ENCODE measurements at regions not wholly inside any gene's neighbourhood (a gene's known extent, or its start where the extent isn't known, plus 50 kb on each side); places are given as distances from the start of the nearest gene placed in this dataset.

- no peak for DNase-seq (ENCODE audit: low read depth in 4 of 4, low spot score in 3 of 4)
Observed at GRCh38 chr7:68119411-68119810, 1122.8 kb downstream of the TYW1 start.

- DNase-seq (ENCODE audit: low read depth in 4 of 4, low spot score in 3 of 4), result no peak
Observed at GRCh38 chr7:68121056-68121455, 1124.4 kb downstream of the TYW1 start.

DNA sequence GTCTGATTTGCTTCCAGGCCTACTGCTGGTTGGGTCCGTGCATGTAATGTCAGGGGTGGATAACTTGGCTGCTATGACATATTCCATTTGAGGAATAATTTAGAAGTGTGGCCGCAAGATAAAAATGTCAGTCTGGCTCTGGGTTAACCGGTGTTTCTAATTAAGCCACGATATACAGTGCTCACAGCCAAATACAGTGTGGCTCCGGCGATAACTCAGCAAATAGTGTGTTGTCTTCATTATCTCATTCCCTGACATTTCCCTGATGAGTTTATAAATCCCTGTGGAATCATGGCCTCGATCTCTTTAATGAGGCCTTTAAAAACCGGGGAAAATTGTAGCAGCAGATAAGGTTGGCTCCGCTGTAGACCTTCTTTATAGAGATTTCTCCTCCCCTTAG is 1125.0 kb downstream of the TYW1 start:
- DNase-seq (ENCODE audit: low read depth in 4 of 4, low spot score in 3 of 4), result no peak

DNA sequence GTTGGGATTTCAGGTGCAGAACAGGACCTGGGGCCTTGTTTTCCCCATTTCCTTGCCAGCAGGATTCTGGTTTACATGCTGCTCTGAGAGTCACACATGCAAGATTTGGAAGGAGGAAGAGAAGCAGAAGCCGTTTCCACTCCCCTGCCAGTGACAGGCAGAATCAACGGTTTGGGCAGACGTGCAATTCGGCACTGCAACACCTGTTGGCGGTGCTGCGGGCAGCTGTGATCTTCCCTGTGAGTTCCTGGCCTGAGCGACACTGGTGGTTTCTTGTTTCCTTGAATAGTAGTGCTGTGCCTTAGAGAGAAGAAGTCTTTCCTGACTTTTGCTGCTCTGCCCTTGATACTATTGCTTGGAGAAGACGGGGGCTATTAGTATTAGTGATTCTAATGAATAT is 1126.2 kb downstream of the TYW1 start:
- DNase-seq (ENCODE audit: low read depth in 4 of 4, low spot score in 3 of 4), result no peak

- no peak for DNase-seq (ENCODE audit: low read depth in 4 of 4, low spot score in 3 of 4)
Observed at GRCh38 chr7:68125168-68125567, 1128.5 kb downstream of the TYW1 start.

DNA sequence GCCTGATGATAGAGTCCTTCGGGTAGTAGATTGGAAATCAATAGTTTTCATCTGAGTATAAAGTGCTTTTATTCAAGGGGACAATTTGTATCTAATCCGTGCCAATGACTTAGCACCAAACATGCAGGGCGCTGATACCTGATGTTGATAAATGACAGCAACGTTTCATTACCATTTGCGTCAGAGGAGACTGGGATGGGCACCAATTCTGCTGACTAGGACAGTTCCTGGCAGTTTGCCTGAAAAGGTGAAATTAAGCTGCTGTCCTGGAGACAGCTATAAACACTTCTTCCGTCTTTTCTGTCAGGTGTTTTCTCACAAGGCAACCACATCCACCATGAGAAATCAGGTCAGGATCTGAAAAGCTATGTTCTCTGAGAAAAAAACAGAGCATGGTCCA is 1136.4 kb downstream of the TYW1 start:
- no peak for DNase-seq (ENCODE audit: low read depth in 4 of 4, low spot score in 3 of 4)

DNA sequence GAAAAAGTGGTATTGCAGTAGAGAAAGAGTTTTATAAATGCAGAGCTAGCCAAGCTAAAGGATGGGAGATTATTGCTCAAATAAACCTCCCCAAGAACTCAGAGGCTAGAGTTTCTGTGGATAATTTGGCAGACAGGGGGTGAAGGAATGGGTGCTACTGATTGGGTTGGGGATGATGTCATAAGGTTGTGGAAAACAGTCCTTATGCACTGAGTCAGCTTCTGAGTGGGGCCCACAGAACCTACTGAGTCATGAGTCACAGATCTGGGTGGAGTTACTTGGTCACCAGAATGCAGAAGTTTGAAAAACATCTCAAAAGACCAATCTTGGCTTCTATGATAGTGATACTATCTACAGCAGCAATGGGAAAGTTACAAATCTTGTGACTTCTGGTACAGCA is 1146.7 kb downstream of the TYW1 start:
- DNase-seq (ENCODE audit: low read depth in 4 of 4, low spot score in 3 of 4), result no peak

DNA sequence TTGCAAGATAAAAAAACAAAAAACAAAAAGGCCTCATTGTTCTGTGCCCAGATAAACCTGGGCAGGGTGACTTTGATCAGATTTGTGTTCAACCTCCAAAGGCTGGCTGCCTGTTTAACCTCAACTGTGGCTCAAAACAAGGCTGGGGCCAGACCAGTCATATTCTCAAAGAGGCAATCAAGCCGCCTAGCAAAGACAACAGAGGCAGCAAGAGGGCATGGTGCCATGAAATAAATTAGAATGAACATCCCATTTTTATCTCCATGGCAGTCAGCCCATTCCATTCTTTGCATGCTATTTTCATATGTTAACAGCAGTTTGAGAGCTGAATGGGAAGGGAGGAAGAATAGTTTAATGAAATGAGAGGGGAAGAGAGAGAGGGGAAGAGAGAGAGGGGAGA is 1150.3 kb downstream of the TYW1 start:
- no peak for DNase-seq (ENCODE audit: low read depth in 4 of 4, low spot score in 3 of 4)

GRCh38 chr7:68147614-68148238 is 1151.1 kb downstream of the TYW1 start:
- no peak for DNase-seq (ENCODE audit: low read depth in 4 of 4, low spot score in 3 of 4)

DNA sequence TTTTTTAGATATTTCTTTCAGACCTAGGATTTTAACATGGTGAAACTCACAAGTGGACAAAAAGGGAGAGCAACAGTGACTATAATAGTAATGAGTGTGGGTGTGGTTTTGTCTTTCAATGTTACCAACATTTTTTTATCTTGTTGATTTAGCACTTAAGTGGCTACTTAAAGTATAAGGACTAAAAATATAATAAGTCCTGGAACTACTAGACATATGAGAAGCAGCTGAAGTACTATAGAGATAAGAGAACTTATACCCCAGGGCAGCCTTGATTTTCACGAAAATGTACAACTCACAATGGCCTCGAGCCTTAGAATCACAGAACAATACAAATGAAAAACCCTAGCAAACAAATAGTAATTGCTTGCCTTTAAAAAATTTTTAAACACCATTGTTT is 1151.8 kb downstream of the TYW1 start:
- DNase-seq (ENCODE audit: low read depth in 4 of 4, low spot score in 3 of 4), result no peak

DNA sequence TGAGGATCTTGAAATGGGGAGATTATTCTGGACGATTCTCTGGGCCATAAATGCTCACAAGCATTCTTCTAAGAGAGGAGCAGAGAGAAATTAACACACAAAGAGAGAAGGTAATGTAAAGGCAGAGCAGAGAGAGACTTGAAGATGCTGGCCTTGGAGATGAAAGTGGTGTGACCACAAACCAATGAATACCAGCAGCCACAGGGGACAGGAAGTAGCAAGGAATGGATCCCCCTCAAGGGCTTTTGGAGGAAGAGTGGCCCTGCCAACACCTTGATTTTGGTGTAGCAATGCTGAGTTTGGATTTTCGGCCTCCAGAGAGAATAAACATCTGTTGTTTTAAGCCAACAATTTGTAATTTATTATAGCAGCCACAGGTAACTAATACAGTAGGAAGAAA is 1155.6 kb downstream of the TYW1 start:
- no peak for DNase-seq (ENCODE audit: low read depth in 4 of 4, low spot score in 3 of 4)

DNA sequence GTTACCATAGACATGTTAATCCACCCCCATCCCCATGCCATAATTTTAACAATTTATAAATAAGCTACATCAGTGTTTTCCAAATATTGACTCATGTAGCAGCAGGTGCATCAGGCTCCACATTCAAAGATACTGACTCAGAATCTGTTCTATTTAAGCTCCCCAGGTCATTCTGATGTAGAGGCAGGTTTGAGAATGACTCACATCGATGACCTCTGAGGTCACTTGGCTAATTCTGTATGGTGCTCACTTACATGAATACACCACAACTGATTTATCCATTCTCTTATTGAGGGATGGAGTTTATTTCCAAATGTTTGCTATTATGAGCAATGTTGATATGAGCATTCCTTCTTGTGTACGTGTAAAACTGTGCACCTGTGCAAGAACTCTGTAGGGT is 1159.0 kb downstream of the TYW1 start:
- DNase-seq (ENCODE audit: low read depth in 4 of 4, low spot score in 3 of 4), result no peak

- no peak for DNase-seq (ENCODE audit: low read depth in 4 of 4, low spot score in 3 of 4)
Observed at GRCh38 chr7:68158686-68159295, 1162.2 kb downstream of the TYW1 start.

- no peak for DNase-seq (ENCODE audit: low read depth in 4 of 4, low spot score in 3 of 4)
Observed at GRCh38 chr7:68162712-68163111, 1166.1 kb downstream of the TYW1 start.

DNA sequence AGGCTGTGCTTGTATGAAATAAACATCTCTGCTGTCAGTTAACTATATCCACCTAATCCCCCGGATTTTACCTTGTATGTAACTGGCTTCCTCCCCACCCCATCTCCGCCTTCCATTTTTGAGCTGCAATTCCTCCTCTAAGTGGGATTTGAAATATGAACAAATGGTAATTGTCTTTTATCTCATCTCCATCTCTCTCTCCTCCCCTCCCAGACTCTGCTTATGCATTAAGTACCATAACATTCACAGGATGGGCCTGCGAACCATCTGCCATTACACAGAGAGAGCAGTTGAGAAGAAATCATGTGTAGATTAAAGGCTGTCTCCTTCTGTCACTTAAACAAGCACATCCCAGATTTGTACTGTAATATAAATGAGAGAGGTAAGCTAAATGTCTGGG is 1169.9 kb downstream of the TYW1 start:
- DNase-seq (ENCODE audit: low read depth in 4 of 4, low spot score in 3 of 4), result no peak

GRCh38 chr7:68173513-68173912 is 1176.9 kb downstream of the TYW1 start:
- DNase-seq (ENCODE audit: low read depth in 4 of 4, low spot score in 3 of 4), result no peak

- peak in 3 of 4 donors; percentile 37 to 63 (median 55) for DNase-seq (ENCODE audit: low read depth in 4 of 4, low spot score in 3 of 4)
Observed at GRCh38 chr7:68176974-68177373, 1180.3 kb downstream of the TYW1 start.

- no peak for DNase-seq (ENCODE audit: low read depth in 4 of 4, low spot score in 3 of 4)
Observed at GRCh38 chr7:68180761-68181160, 1184.1 kb downstream of the TYW1 start.

- no peak for DNase-seq (ENCODE audit: low read depth in 4 of 4, low spot score in 3 of 4)
Observed at GRCh38 chr7:68183176-68183575, 1186.5 kb downstream of the TYW1 start.

DNA sequence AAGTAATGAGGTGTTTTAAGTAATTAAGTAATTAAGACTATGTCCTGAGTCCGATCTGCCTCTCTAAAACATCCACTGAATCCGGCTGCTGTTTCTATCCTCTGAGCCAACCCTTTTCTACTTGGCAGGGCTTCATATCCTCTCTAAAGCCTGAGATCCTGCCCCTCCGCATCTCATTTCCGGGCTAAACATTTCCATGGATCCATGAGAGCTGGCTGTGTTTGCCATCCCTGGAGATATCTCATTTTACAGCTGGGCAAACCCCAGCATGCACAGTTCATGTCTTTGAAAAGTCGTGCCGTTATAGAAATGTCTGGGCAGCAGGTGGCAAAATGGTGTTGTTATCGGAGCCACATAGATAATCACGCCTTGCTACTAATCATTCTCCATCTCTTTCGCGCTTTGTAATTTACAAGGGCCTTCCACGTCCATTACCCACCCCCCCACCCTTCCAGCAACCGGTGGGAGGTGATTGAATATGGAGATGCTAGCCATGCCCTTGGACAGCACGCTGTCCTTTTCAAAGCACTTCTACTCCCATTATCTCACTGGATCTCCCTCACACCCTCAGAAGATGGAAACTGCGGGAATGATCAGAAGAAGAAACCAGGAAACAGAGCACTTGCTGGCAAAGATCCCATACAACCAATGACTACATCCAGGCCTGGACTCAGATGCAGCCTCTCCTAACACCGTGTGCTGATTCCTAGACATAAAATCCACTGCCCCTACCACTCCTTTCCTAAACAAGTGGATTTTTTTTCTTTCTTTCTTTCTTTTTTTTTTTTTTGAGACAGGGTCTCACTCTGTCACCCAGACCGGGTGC is 1189.2 kb downstream of the TYW1 start:
- no peak for DNase-seq (ENCODE audit: low read depth in 4 of 4, low spot score in 3 of 4)

- DNase-seq (ENCODE audit: low read depth in 4 of 4, low spot score in 3 of 4), result no peak
Observed at GRCh38 chr7:68187532-68187931, 1190.9 kb downstream of the TYW1 start.

DNA sequence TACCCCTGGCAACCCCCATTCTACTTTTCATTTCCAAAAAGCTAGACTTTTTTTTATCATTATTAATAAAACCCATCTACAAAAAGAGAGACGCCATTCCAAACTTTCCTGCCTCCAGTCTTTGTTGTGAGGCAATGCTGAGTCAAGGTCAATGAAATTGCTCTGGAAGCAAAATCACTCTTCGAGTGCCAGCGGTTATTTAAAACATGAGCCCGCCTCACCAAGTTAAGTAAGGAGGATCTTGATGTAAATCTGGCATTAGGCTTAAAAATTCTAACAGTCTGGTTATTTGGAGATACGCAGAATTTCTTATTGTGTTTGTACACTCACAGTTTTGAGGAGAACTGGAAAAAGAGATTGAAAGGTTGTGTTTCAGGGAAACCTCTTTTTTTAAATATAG is 1196.3 kb downstream of the TYW1 start:
- no peak for DNase-seq (ENCODE audit: low read depth in 4 of 4, low spot score in 3 of 4)

Data from left renal pelvis (tissue), 4 donors.